Muscle of leg (tissue), 3 donors: ENCODE measurements at regions not wholly inside any gene's neighbourhood (a gene's known extent, or its start where the extent isn't known, plus 50 kb on each side); places are given as distances from the start of the nearest gene placed in this dataset.

Source experiments
- DNase-seq: peaks from one replicate; pipeline ENCODE4 v3.0.0; 2013
- H3K27ac ChIP-seq: one replicate; pipeline ENCODE4 v1.5.1; 2013; ENCODE audit warnings: mild to moderate bottlenecking, low read length, control low read depth
- H3K27me3 ChIP-seq: one replicate; pipeline ENCODE4 v1.6.1; 2013; ENCODE audit warnings: low read length; ENCODE audit not compliant: control insufficient read depth, insufficient read depth
- H3K36me3 ChIP-seq: one replicate; pipeline ENCODE4 v1.6.1; 2013; ENCODE audit warnings: low read length; ENCODE audit not compliant: control insufficient read depth, insufficient read depth
- H3K4me1 ChIP-seq: one replicate; pipeline ENCODE4 v1.6.1; 2013; ENCODE audit warnings: low read length; ENCODE audit not compliant: control insufficient read depth, insufficient read depth
- H3K4me3 ChIP-seq: one replicate; pipeline ENCODE4 v1.5.1; 2013; ENCODE audit warnings: low read length, control low read depth
- H3K9me3 ChIP-seq: replicated peaks from 2 replicates; pipeline ENCODE4 v1.6.1; 2013; ENCODE audit warnings: low read depth, low read length; ENCODE audit not compliant: control insufficient read depth
- WGBS: methylation state at CpG from one replicate; pipeline ENCODE4 v1.1.5; 2013; ENCODE audit warnings: missing lambda C conversion rate; ENCODE audit not compliant: insufficient coverage; 5-methylcytosine and 5-hydroxymethylcytosine counted together

GRCh38 chr12:43261701-43262100 is 290.3 kb downstream of the ADAMTS20 start:
- Histone ChIP-seq H3K27me3 (no peaks in the 10 kb centered on the region), H3K27ac (no peak overlapping the region), H3K4me1 (no peaks in the 10 kb centered on the region), H3K4me3 (no peak overlapping the region), H3K36me3 (no peaks in the 10 kb centered on the region), H3K9me3 (no peaks in the 10 kb centered on the region)
- no peak for DNase-seq
- WGBS = no CpG with 5 or more reads among the region's 1 CpG

GRCh38 chr12:43255522-43256111 is 296.4 kb downstream of the ADAMTS20 start:
- peak; percentile 31 for DNase-seq
- Histone ChIP-seq H3K27ac (no peak overlapping the region), H3K9me3 (no peaks in the 10 kb centered on the region), H3K4me3 (no peak overlapping the region), H3K4me1 (no peaks in the 10 kb centered on the region), H3K36me3 (no peaks in the 10 kb centered on the region), H3K27me3 (no peaks in the 10 kb centered on the region)

- no peak overlapping the region for H3K27ac ChIP-seq
- no peak for DNase-seq
- no CpG with 5 or more reads among the region's 1 CpG for WGBS
Observed at GRCh38 chr12:43252585-43252984, 299.4 kb downstream of the ADAMTS20 start.

GRCh38 chr12:43245947-43246346 is 306.1 kb downstream of the ADAMTS20 start:
- Histone ChIP-seq H3K27me3 (no peaks in the 10 kb centered on the region), H3K9me3 (no peaks in the 10 kb centered on the region), H3K36me3 (no peaks in the 10 kb centered on the region), H3K4me1 (no peaks in the 10 kb centered on the region), H3K4me3 (no peak overlapping the region), H3K27ac (no peak overlapping the region)
- no CpG with 5 or more reads among the region's 3 CpGs for WGBS
- DNase-seq = no peak

More at GRCh38 chr12:43252585-43252984, 299.4 kb downstream of the ADAMTS20 start:
- H3K9me3 ChIP-seq = no peaks in the 10 kb centered on the region
- H3K27me3 ChIP-seq = no peaks in the 10 kb centered on the region
- H3K4me1 ChIP-seq = no peaks in the 10 kb centered on the region
- no peaks in the 10 kb centered on the region for H3K36me3 ChIP-seq
- no peak overlapping the region for H3K4me3 ChIP-seq

- no CpG with 5 or more reads among the region's 2 CpGs for WGBS
- no peaks in the 10 kb centered on the region for H3K36me3 ChIP-seq
- no peak overlapping the region for H3K27ac ChIP-seq
- no peaks in the 10 kb centered on the region for H3K4me1 ChIP-seq
- no peaks in the 10 kb centered on the region for H3K9me3 ChIP-seq
- peak; percentile 56 for DNase-seq
- no peak overlapping the region for H3K4me3 ChIP-seq
- H3K27me3 ChIP-seq = no peaks in the 10 kb centered on the region
Observed at GRCh38 chr12:43241986-43242385, 310.0 kb downstream of the ADAMTS20 start.

GRCh38 chr12:43238281-43238680 is 313.7 kb downstream of the ADAMTS20 start:
- no peak overlapping the region for H3K27ac ChIP-seq
- no peaks in the 10 kb centered on the region for H3K9me3 ChIP-seq
- H3K4me3 ChIP-seq = no peak overlapping the region
- no peaks in the 10 kb centered on the region for H3K27me3 ChIP-seq
- DNase-seq = no peak
- H3K4me1 ChIP-seq = no peaks in the 10 kb centered on the region
- no peaks in the 10 kb centered on the region for H3K36me3 ChIP-seq

- no peak for DNase-seq
- no peak overlapping the region for H3K27ac ChIP-seq
- H3K9me3 ChIP-seq = no peaks in the 10 kb centered on the region
- H3K4me3 ChIP-seq = no peak overlapping the region
- H3K36me3 ChIP-seq = no peaks in the 10 kb centered on the region
- H3K4me1 ChIP-seq = no peaks in the 10 kb centered on the region
- no peaks in the 10 kb centered on the region for H3K27me3 ChIP-seq
- WGBS = no CpG with 5 or more reads among the region's 3 CpGs
Observed at GRCh38 chr12:43237238-43237879, 314.6 kb downstream of the ADAMTS20 start.

- Histone ChIP-seq H3K27me3 (no peaks in the 10 kb centered on the region), H3K9me3 (no peaks in the 10 kb centered on the region), H3K27ac (peak overlapping the region; percentile 31), H3K4me3 (no peak overlapping the region), H3K36me3 (no peaks in the 10 kb centered on the region), H3K4me1 (no peaks in the 10 kb centered on the region)
- peak; percentile 43 for DNase-seq
- no CpG with 5 or more reads among the region's 1 CpG for WGBS
Observed at GRCh38 chr12:43235721-43236120, 316.3 kb downstream of the ADAMTS20 start.

GRCh38 chr12:43233861-43234260 is 318.1 kb downstream of the ADAMTS20 start:
- DNase-seq = no peak
- no peaks in the 10 kb centered on the region for H3K9me3 ChIP-seq

GRCh38 chr12:43226151-43226550 is 325.9 kb downstream of the ADAMTS20 start:
- H3K27ac ChIP-seq = no peak overlapping the region
- 100% methylated on average over 2 of the region's 2 CpGs for WGBS
- no peak for DNase-seq
- H3K4me1 ChIP-seq = no peaks in the 10 kb centered on the region
- no peaks in the 10 kb centered on the region for H3K9me3 ChIP-seq
- H3K4me3 ChIP-seq = no peak overlapping the region
- H3K36me3 ChIP-seq = no peaks in the 10 kb centered on the region
- no peaks in the 10 kb centered on the region for H3K27me3 ChIP-seq

More at GRCh38 chr12:43233861-43234260, 318.1 kb downstream of the ADAMTS20 start:
- H3K27ac ChIP-seq = no peak overlapping the region
- no peak overlapping the region for H3K4me3 ChIP-seq
- H3K36me3 ChIP-seq = no peaks in the 10 kb centered on the region
- H3K27me3 ChIP-seq = no peaks in the 10 kb centered on the region
- no peaks in the 10 kb centered on the region for H3K4me1 ChIP-seq
- no CpG with 5 or more reads among the region's 2 CpGs for WGBS
